ENCODE measurements at regions not wholly inside any gene's neighbourhood (a gene's known extent, or its start where the extent isn't known, plus 50 kb on each side); places are given as distances from the start of the nearest gene placed in this dataset.

- Histone ChIP-seq H3K4me3 (no peak overlapping the region), H3K27ac (ENCODE audit: low read depth in 1 of 2, low read length in 1 of 2) (no peak overlapping the region), H3K4me1 (ENCODE audit: control insufficient read depth in 5 of 5, insufficient read depth in 5 of 5, low read length in 5 of 5) (peaks cover 0 to 8% (median 0%) of the 10 kb centered on the region in 5 donors), H3K9ac (ENCODE audit: insufficient read depth in 1 of 2, low read length in 2 of 2) (no peak overlapping the region), H3K27me3 (ENCODE audit: control insufficient read depth in 3 of 3, insufficient read depth in 3 of 3, low read length in 2 of 3) (no peaks in the 10 kb centered on the region), H3K9me3 (ENCODE audit: control insufficient read depth in 4 of 4, insufficient read depth in 3 of 4, low read length in 3 of 4) (no peaks in the 10 kb centered on the region), H3K36me3 (ENCODE audit: control insufficient read depth in 4 of 4, insufficient read depth in 4 of 4, low read length in 4 of 4) (no peaks in the 10 kb centered on the region)
- DNase-seq, result no peak
- TF ChIP-seq, protein P1, sequence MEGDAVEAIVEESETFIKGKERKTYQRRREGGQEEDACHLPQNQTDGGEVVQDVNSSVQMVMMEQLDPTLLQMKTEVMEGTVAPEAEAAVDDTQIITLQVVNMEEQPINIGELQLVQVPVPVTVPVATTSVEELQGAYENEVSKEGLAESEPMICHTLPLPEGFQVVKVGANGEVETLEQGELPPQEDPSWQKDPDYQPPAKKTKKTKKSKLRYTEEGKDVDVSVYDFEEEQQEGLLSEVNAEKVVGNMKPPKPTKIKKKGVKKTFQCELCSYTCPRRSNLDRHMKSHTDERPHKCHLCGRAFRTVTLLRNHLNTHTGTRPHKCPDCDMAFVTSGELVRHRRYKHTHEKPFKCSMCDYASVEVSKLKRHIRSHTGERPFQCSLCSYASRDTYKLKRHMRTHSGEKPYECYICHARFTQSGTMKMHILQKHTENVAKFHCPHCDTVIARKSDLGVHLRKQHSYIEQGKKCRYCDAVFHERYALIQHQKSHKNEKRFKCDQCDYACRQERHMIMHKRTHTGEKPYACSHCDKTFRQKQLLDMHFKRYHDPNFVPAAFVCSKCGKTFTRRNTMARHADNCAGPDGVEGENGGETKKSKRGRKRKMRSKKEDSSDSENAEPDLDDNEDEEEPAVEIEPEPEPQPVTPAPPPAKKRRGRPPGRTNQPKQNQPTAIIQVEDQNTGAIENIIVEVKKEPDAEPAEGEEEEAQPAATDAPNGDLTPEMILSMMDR (IDR thresholded peaks at IDR 0.05; ENCODE audit: control extremely low read depth, extremely low read depth), result no peak
- WGBS, 2 donors, result 76 to 87% methylated on average over 3 of the region's 3 CpGs
- ATAC-seq (ENCODE audit: insufficient read depth, low FRiP score), result no peak
These were observed 379.3 kb upstream of the TENM3 start for GRCh38 chr4:181863856-181864255.

- ATAC-seq (ENCODE audit: insufficient read depth, low FRiP score) (no peak), DNase-seq (no peak)
- no peak overlapping the region for H3K4me3 ChIP-seq
- H3K27ac ChIP-seq (ENCODE audit: low read depth in 1 of 2, low read length in 1 of 2), result no peak overlapping the region
- H3K27me3 ChIP-seq (ENCODE audit: control insufficient read depth in 3 of 3, insufficient read depth in 3 of 3, low read length in 2 of 3), result no peaks in the 10 kb centered on the region
- no peaks in the 10 kb centered on the region for H3K4me1 ChIP-seq (ENCODE audit: control insufficient read depth in 5 of 5, insufficient read depth in 5 of 5, low read length in 5 of 5)
- TF ChIP-seq, protein P1 (IDR thresholded peaks at IDR 0.05; ENCODE audit: control extremely low read depth, extremely low read depth), result no peak
- 46 to 57% methylated on average over 1 of the region's 1 CpG for WGBS, 2 donors
- H3K36me3 ChIP-seq (ENCODE audit: control insufficient read depth in 4 of 4, insufficient read depth in 4 of 4, low read length in 4 of 4), result no peaks in the 10 kb centered on the region
- no peaks in the 10 kb centered on the region for H3K9me3 ChIP-seq (ENCODE audit: control insufficient read depth in 4 of 4, insufficient read depth in 3 of 4, low read length in 3 of 4)
- no peak overlapping the region for H3K9ac ChIP-seq (ENCODE audit: insufficient read depth in 1 of 2, low read length in 2 of 2)
These were observed 372.9 kb upstream of the TENM3 start for GRCh38 chr4:181870326-181870725.

DNA sequence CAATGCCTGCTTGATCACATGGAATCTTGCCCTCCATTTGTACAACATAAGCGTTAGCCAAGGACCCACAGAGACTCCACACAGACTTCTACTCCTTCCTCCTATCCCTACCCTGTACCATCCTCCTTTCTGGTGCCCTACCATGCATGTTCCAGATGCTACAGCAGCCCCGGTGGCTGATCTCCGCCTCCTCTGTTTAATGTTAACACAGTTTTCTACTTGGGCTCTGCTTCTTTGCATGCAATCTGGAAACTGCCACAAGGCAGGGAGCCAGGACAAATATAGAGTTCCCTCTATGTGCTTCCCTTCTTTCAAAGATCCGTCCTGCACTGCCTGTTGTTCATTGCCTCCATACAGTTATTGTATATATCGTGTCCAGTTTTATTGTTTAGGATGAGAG lies 368.6 kb upstream of the TENM3 start:
- no peak overlapping the region for H3K4me3 ChIP-seq
- TF ChIP-seq, protein P1 (IDR thresholded peaks at IDR 0.05; ENCODE audit: control extremely low read depth, extremely low read depth), result no peak
- no peak overlapping the region for H3K9ac ChIP-seq (ENCODE audit: insufficient read depth in 1 of 2, low read length in 2 of 2)
- H3K9me3 ChIP-seq (ENCODE audit: control insufficient read depth in 4 of 4, insufficient read depth in 3 of 4, low read length in 3 of 4), result peaks cover 0 to 3% (median 0%) of the 10 kb centered on the region in 4 donors
- WGBS, 2 donors, result 67 to 73% methylated on average over 5 of the region's 5 CpGs
- H3K36me3 ChIP-seq (ENCODE audit: control insufficient read depth in 4 of 4, insufficient read depth in 4 of 4, low read length in 4 of 4), result no peaks in the 10 kb centered on the region
- H3K27me3 ChIP-seq (ENCODE audit: control insufficient read depth in 3 of 3, insufficient read depth in 3 of 3, low read length in 2 of 3), result no peaks in the 10 kb centered on the region
- DNase-seq, result no peak
- H3K27ac ChIP-seq (ENCODE audit: low read depth in 1 of 2, low read length in 1 of 2), result no peak overlapping the region
- no peak for ATAC-seq (ENCODE audit: insufficient read depth, low FRiP score)
- H3K4me1 ChIP-seq (ENCODE audit: control insufficient read depth in 5 of 5, insufficient read depth in 5 of 5, low read length in 5 of 5), result no peaks in the 10 kb centered on the region

GRCh38 chr4:181877329-181877848 lies 365.8 kb upstream of the TENM3 start:
- peaks cover 0 to 3% (median 0%) of the 10 kb centered on the region in 4 donors for H3K9me3 ChIP-seq (ENCODE audit: control insufficient read depth in 4 of 4, insufficient read depth in 3 of 4, low read length in 3 of 4)
- no peak overlapping the region for H3K4me3 ChIP-seq
- no peak overlapping the region for H3K27ac ChIP-seq (ENCODE audit: low read depth in 1 of 2, low read length in 1 of 2)
- H3K36me3 ChIP-seq (ENCODE audit: control insufficient read depth in 4 of 4, insufficient read depth in 4 of 4, low read length in 4 of 4), result no peaks in the 10 kb centered on the region
- no peak for ATAC-seq (ENCODE audit: insufficient read depth, low FRiP score)
- no peaks in the 10 kb centered on the region for H3K4me1 ChIP-seq (ENCODE audit: control insufficient read depth in 5 of 5, insufficient read depth in 5 of 5, low read length in 5 of 5)
- H3K27me3 ChIP-seq (ENCODE audit: control insufficient read depth in 3 of 3, insufficient read depth in 3 of 3, low read length in 2 of 3), result no peaks in the 10 kb centered on the region
- no peak overlapping the region for H3K9ac ChIP-seq (ENCODE audit: insufficient read depth in 1 of 2, low read length in 2 of 2)
- TF ChIP-seq, protein P1 (IDR thresholded peaks at IDR 0.05; ENCODE audit: control extremely low read depth, extremely low read depth), result no peak
- WGBS, 2 donors, result 58 to 73% methylated on average over 1 of the region's 1 CpG
- no peak for DNase-seq
